Astrocyte (in vitro differentiated cells and primary cell): ENCODE measurements at regions not wholly inside any gene's neighbourhood (a gene's known extent, or its start where the extent isn't known, plus 50 kb on each side); places are given as distances from the start of the nearest gene placed in this dataset.

Experiments
- DNase-seq: peaks from one replicate; pipeline ENCODE4 v3.0.0-alpha.2; 2010; ENCODE audit warnings: low read depth
- FAIRE-seq: peaks from 2 replicates; lab custom pipeline; 2011; peaks lifted over from hg19 to GRCh38; lab: Jason Lieb, UNC
- H2AFZ ChIP-seq: 2 replicates; pipeline ENCODE4 v1.6.0; 2012; ENCODE audit warnings: low read depth, low read length, inconsistent platforms
- H3K27ac ChIP-seq: 2 replicates; pipeline ENCODE4 v1.5.1; 2011; ENCODE audit warnings: low read depth, low read length, inconsistent platforms
- H3K27me3 ChIP-seq: 2 replicates; pipeline ENCODE4 v1.6.0; 2011; ENCODE audit warnings: low read length, inconsistent platforms; ENCODE audit not compliant: insufficient read depth
- H3K36me3 ChIP-seq: 2 replicates; pipeline ENCODE4 v1.5.1; 2011; ENCODE audit warnings: low read length, inconsistent platforms; ENCODE audit not compliant: insufficient read depth
- H3K4me1 ChIP-seq: 2 replicates; pipeline ENCODE4 v1.5.1; 2011; ENCODE audit warnings: low read length, inconsistent platforms; ENCODE audit not compliant: insufficient read depth
- H3K4me2 ChIP-seq: 2 replicates; pipeline ENCODE4 v1.6.0; 2012; ENCODE audit warnings: low read length, inconsistent platforms
- H3K4me3 ChIP-seq: 2 replicates; pipeline ENCODE4 v1.5.1; 2011; ENCODE audit warnings: low read depth, mild to moderate bottlenecking, low read length, inconsistent platforms; ENCODE audit not compliant: insufficient read depth
- H3K79me2 ChIP-seq: 2 replicates; pipeline ENCODE4 v1.6.0; 2012; ENCODE audit warnings: mild to moderate bottlenecking, low read length, inconsistent platforms; ENCODE audit not compliant: insufficient read depth
- H3K9ac ChIP-seq: 2 replicates; pipeline ENCODE4 v1.6.0; 2012; ENCODE audit warnings: mild to moderate bottlenecking, low read length, inconsistent platforms
- H3K9me3 ChIP-seq: 2 replicates; pipeline ENCODE4 v1.5.1; 2012; ENCODE audit warnings: low read depth, mild to moderate bottlenecking, low read length, inconsistent platforms; ENCODE audit not compliant: insufficient read depth
- H4K20me1 ChIP-seq: 2 replicates; pipeline ENCODE4 v1.6.0; 2012; ENCODE audit warnings: low read length, inconsistent platforms; ENCODE audit not compliant: insufficient read depth
- H3K27ac Mint-ChIP-seq: one replicate; pipeline ENCODE4 v1.8.0; 2021; ENCODE audit warnings: mild to moderate bottlenecking, mixed read lengths; ENCODE audit not compliant: unreplicated experiment
- H3K27me3 Mint-ChIP-seq: one replicate; pipeline ENCODE4 v1.8.0; 2021; ENCODE audit warnings: low read depth, mixed read lengths; ENCODE audit not compliant: unreplicated experiment
- H3K36me3 Mint-ChIP-seq: one replicate; pipeline ENCODE4 v1.8.0; 2021; ENCODE audit warnings: low read depth, mixed read lengths; ENCODE audit not compliant: unreplicated experiment
- H3K4me1 Mint-ChIP-seq: one replicate; pipeline ENCODE4 v1.8.0; 2021; ENCODE audit warnings: low read depth, mixed read lengths; ENCODE audit not compliant: unreplicated experiment
- H3K4me3 Mint-ChIP-seq: one replicate; pipeline ENCODE4 v1.8.0; 2021; ENCODE audit warnings: mild to moderate bottlenecking, moderate library complexity, mixed read lengths; ENCODE audit not compliant: unreplicated experiment
- H3K9me3 Mint-ChIP-seq: one replicate; pipeline ENCODE4 v1.8.0; 2021; ENCODE audit warnings: mild to moderate bottlenecking, mixed read lengths; ENCODE audit not compliant: unreplicated experiment
- CTCF ChIP-seq: IDR thresholded peaks from 2 replicates; pipeline ENCODE4 v1.5.1; 2011; ENCODE audit warnings: low read depth, mild to moderate bottlenecking, inconsistent platforms, low read length, moderate library complexity; ENCODE audit not compliant: insufficient read depth
- EZH2 ChIP-seq: IDR thresholded peaks from 2 replicates; pipeline ENCODE4 v1.6.1; 2012; ENCODE audit warnings: mild to moderate bottlenecking, low read length, inconsistent platforms; ENCODE audit not compliant: insufficient read depth

GRCh38 chr16:64292953-64293352, 828.9 kb downstream of the CDH11 start:
- H3K9me3 ChIP-seq = no peaks in the 10 kb centered on the region
- TF ChIP-seq EZH2 (no peak), CTCF (no peak)
- H3K36me3 Mint-ChIP-seq = no peaks in the 10 kb centered on the region
- H3K27me3 Mint-ChIP-seq = peaks cover 1% of the 10 kb centered on the region
- H2AFZ ChIP-seq = no peak overlapping the region
- H3K4me2 ChIP-seq = no peak overlapping the region
- no peak overlapping the region for H3K4me3 Mint-ChIP-seq
- peaks cover 4% of the 10 kb centered on the region for H3K4me1 Mint-ChIP-seq
- H3K9me3 Mint-ChIP-seq = peaks cover 3% of the 10 kb centered on the region
- H3K4me3 ChIP-seq = no peak overlapping the region
- H3K27ac Mint-ChIP-seq = no peak overlapping the region
- H3K9ac ChIP-seq = no peak overlapping the region
- DNase-seq (no peak), FAIRE-seq (no peak)
- H4K20me1 ChIP-seq = no peaks in the 10 kb centered on the region
- H3K36me3 ChIP-seq = no peaks in the 10 kb centered on the region
- H3K27ac ChIP-seq = no peak overlapping the region
- H3K4me1 ChIP-seq = no peaks in the 10 kb centered on the region
- H3K27me3 ChIP-seq = no peaks in the 10 kb centered on the region
- no peaks in the 10 kb centered on the region for H3K79me2 ChIP-seq

DNA sequence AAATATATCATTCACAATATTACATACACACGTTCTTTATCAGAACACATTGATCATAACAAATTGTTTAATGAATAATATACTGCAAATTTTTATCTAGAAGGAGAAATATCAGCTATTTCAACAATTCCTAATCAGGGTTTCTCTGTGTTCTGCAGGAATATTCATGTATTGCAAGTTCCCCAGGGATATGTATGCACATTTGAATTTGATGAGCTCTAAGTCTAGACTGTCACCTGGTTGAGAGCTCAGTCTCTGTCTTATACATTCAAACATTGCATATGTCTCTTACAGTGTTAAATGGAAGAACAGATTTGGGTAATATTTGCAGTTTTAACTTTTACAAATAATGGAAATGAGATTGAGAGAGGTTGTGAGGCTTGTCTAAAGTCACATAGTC, 829.7 kb downstream of the CDH11 start:
- Histone ChIP-seq H4K20me1 (no peaks in the 10 kb centered on the region), H3K79me2 (no peaks in the 10 kb centered on the region), H2AFZ (no peak overlapping the region), H3K36me3 (no peaks in the 10 kb centered on the region), H3K27me3 (no peaks in the 10 kb centered on the region), H3K4me1 (no peaks in the 10 kb centered on the region), H3K27ac (no peak overlapping the region), H3K4me3 (no peak overlapping the region), H3K9me3 (no peaks in the 10 kb centered on the region), H3K9ac (no peak overlapping the region), H3K4me2 (no peak overlapping the region)
- Mint-ChIP-seq H3K4me1 (peaks cover 7% of the 10 kb centered on the region), H3K4me3 (no peak overlapping the region), H3K36me3 (no peaks in the 10 kb centered on the region), H3K9me3 (peaks cover 2% of the 10 kb centered on the region), H3K27ac (no peak overlapping the region), H3K27me3 (no peaks in the 10 kb centered on the region)
- TF ChIP-seq CTCF (no peak), EZH2 (no peak)
- no peak for FAIRE-seq
- no peak for DNase-seq

GRCh38 chr16:64290461-64290860, 831.4 kb downstream of the CDH11 start:
- Mint-ChIP-seq H3K36me3 (no peaks in the 10 kb centered on the region), H3K4me1 (peaks cover 7% of the 10 kb centered on the region), H3K4me3 (no peak overlapping the region), H3K9me3 (no peaks in the 10 kb centered on the region), H3K27ac (no peak overlapping the region), H3K27me3 (no peaks in the 10 kb centered on the region)
- Histone ChIP-seq H2AFZ (no peak overlapping the region), H3K79me2 (no peaks in the 10 kb centered on the region), H3K27ac (no peak overlapping the region), H3K27me3 (no peaks in the 10 kb centered on the region), H4K20me1 (no peaks in the 10 kb centered on the region), H3K9me3 (no peaks in the 10 kb centered on the region), H3K4me1 (no peaks in the 10 kb centered on the region), H3K9ac (no peak overlapping the region), H3K4me2 (no peak overlapping the region), H3K36me3 (no peaks in the 10 kb centered on the region), H3K4me3 (no peak overlapping the region)
- TF ChIP-seq EZH2 (no peak), CTCF (no peak)
- FAIRE-seq (no peak), DNase-seq (no peak)
